ENCODE measurements at regions not wholly inside any gene's neighbourhood (a gene's known extent, or its start where the extent isn't known, plus 50 kb on each side); places are given as distances from the start of the nearest gene placed in this dataset.

- DNase-seq (ENCODE audit: insufficient read length) (no peak), FAIRE-seq (no peak)
- TF ChIP-seq TAF1 (IDR thresholded peaks at IDR 0.05; ENCODE audit: borderline replicate concordance, low read depth, low read length) (no peak), POLR2A (IDR thresholded peaks at IDR 0.05; ENCODE audit: low read depth, low read length) (no peak), POLR2AphosphoS5 (IDR thresholded peaks at IDR 0.05; ENCODE audit: low read depth, low read length) (no peak)
These were observed 582.5 kb downstream of the TAF11L14 start for GRCh38 chr5:18216729-18217128.

- no peak for DNase-seq (ENCODE audit: insufficient read length)
- no peak for FAIRE-seq
- no peak for TF ChIP-seq TAF1 (IDR thresholded peaks at IDR 0.05; ENCODE audit: borderline replicate concordance, low read depth, low read length)
- TF ChIP-seq POLR2A (IDR thresholded peaks at IDR 0.05; ENCODE audit: low read depth, low read length): no peak
- no peak for TF ChIP-seq POLR2AphosphoS5 (IDR thresholded peaks at IDR 0.05; ENCODE audit: low read depth, low read length)
These were observed 585.0 kb downstream of the TAF11L14 start for GRCh38 chr5:18219241-18219640.

- DNase-seq (ENCODE audit: insufficient read length) (no peak), FAIRE-seq (no peak)
- no peak for TF ChIP-seq POLR2AphosphoS5 (IDR thresholded peaks at IDR 0.05; ENCODE audit: low read depth, low read length)
- no peak for TF ChIP-seq POLR2A (IDR thresholded peaks at IDR 0.05; ENCODE audit: low read depth, low read length)
- no peak for TF ChIP-seq TAF1 (IDR thresholded peaks at IDR 0.05; ENCODE audit: borderline replicate concordance, low read depth, low read length)
These were observed 586.4 kb downstream of the TAF11L14 start for GRCh38 chr5:18220631-18221030.

- TF ChIP-seq TAF1 (IDR thresholded peaks at IDR 0.05; ENCODE audit: borderline replicate concordance, low read depth, low read length) (no peak), POLR2A (IDR thresholded peaks at IDR 0.05; ENCODE audit: low read depth, low read length) (no peak), POLR2AphosphoS5 (IDR thresholded peaks at IDR 0.05; ENCODE audit: low read depth, low read length) (no peak)
- DNase-seq (ENCODE audit: insufficient read length) (no peak), FAIRE-seq (no peak)
These were observed 602.1 kb downstream of the TAF11L14 start for GRCh38 chr5:18236386-18236785.

GRCh38 chr5:18238321-18238720 is 604.1 kb downstream of the TAF11L14 start:
- FAIRE-seq (no peak), DNase-seq (ENCODE audit: insufficient read length) (no peak)
- TF ChIP-seq TAF1 (IDR thresholded peaks at IDR 0.05; ENCODE audit: borderline replicate concordance, low read depth, low read length): no peak
- TF ChIP-seq POLR2A (IDR thresholded peaks at IDR 0.05; ENCODE audit: low read depth, low read length): no peak
- TF ChIP-seq POLR2AphosphoS5 (IDR thresholded peaks at IDR 0.05; ENCODE audit: low read depth, low read length): no peak

- TF ChIP-seq POLR2A (IDR thresholded peaks at IDR 0.05; ENCODE audit: low read depth, low read length) (no peak), POLR2AphosphoS5 (IDR thresholded peaks at IDR 0.05; ENCODE audit: low read depth, low read length) (no peak), TAF1 (IDR thresholded peaks at IDR 0.05; ENCODE audit: borderline replicate concordance, low read depth, low read length) (no peak)
- FAIRE-seq (no peak), DNase-seq (ENCODE audit: insufficient read length) (no peak)
These were observed 606.7 kb downstream of the TAF11L14 start for GRCh38 chr5:18240971-18241370.

GRCh38 chr5:18243846-18244245 is 609.6 kb downstream of the TAF11L14 start:
- no peak for DNase-seq (ENCODE audit: insufficient read length)
- TF ChIP-seq TAF1 (IDR thresholded peaks at IDR 0.05; ENCODE audit: borderline replicate concordance, low read depth, low read length) (no peak), POLR2A (IDR thresholded peaks at IDR 0.05; ENCODE audit: low read depth, low read length) (no peak), POLR2AphosphoS5 (IDR thresholded peaks at IDR 0.05; ENCODE audit: low read depth, low read length) (no peak)
- no peak for FAIRE-seq

GRCh38 chr5:18244309-18244708 is 610.0 kb downstream of the TAF11L14 start:
- TF ChIP-seq POLR2AphosphoS5 (IDR thresholded peaks at IDR 0.05; ENCODE audit: low read depth, low read length) (no peak), POLR2A (IDR thresholded peaks at IDR 0.05; ENCODE audit: low read depth, low read length) (no peak), TAF1 (IDR thresholded peaks at IDR 0.05; ENCODE audit: borderline replicate concordance, low read depth, low read length) (no peak)
- no peak for FAIRE-seq
- DNase-seq (ENCODE audit: insufficient read length): no peak

- TF ChIP-seq POLR2AphosphoS5 (IDR thresholded peaks at IDR 0.05; ENCODE audit: low read depth, low read length) (no peak), POLR2A (IDR thresholded peaks at IDR 0.05; ENCODE audit: low read depth, low read length) (no peak), TAF1 (IDR thresholded peaks at IDR 0.05; ENCODE audit: borderline replicate concordance, low read depth, low read length) (no peak)
- FAIRE-seq (no peak), DNase-seq (ENCODE audit: insufficient read length) (no peak)
These were observed 618.3 kb downstream of the TAF11L14 start for GRCh38 chr5:18252559-18252958.

- FAIRE-seq (no peak), DNase-seq (ENCODE audit: insufficient read length) (no peak)
- TF ChIP-seq POLR2AphosphoS5 (IDR thresholded peaks at IDR 0.05; ENCODE audit: low read depth, low read length) (no peak), TAF1 (IDR thresholded peaks at IDR 0.05; ENCODE audit: borderline replicate concordance, low read depth, low read length) (no peak), POLR2A (IDR thresholded peaks at IDR 0.05; ENCODE audit: low read depth, low read length) (no peak)
These were observed 630.0 kb downstream of the TAF11L14 start for GRCh38 chr5:18264126-18264882.

GRCh38 chr5:18270635-18271338 is 636.5 kb downstream of the TAF11L14 start:
- FAIRE-seq: no peak
- TF ChIP-seq POLR2AphosphoS5 (IDR thresholded peaks at IDR 0.05; ENCODE audit: low read depth, low read length): no peak
- TF ChIP-seq POLR2A (IDR thresholded peaks at IDR 0.05; ENCODE audit: low read depth, low read length): no peak
- no peak for TF ChIP-seq TAF1 (IDR thresholded peaks at IDR 0.05; ENCODE audit: borderline replicate concordance, low read depth, low read length)
- DNase-seq (ENCODE audit: insufficient read length): no peak

- TF ChIP-seq TAF1 (IDR thresholded peaks at IDR 0.05; ENCODE audit: borderline replicate concordance, low read depth, low read length) (no peak), POLR2A (IDR thresholded peaks at IDR 0.05; ENCODE audit: low read depth, low read length) (no peak), POLR2AphosphoS5 (IDR thresholded peaks at IDR 0.05; ENCODE audit: low read depth, low read length) (no peak)
- DNase-seq (ENCODE audit: insufficient read length) (no peak), FAIRE-seq (no peak)
These were observed 642.7 kb downstream of the TAF11L14 start for GRCh38 chr5:18276939-18277338.

Measured in GM12892 (cell line).